Keratinocyte (primary cell): ENCODE measurements at regions not wholly inside any gene's neighbourhood (a gene's known extent, or its start where the extent isn't known, plus 50 kb on each side); places are given as distances from the start of the nearest gene placed in this dataset.

Experiments used
- DNase-seq: peaks from one replicate; pipeline ENCODE4 v3.0.0-alpha.2; 2011; ENCODE audit warnings: low read depth, missing footprints, low spot score
- FAIRE-seq: peaks from 2 replicates; lab custom pipeline; 2011; peaks lifted over from hg19 to GRCh38; lab: Jason Lieb, UNC
- H2AFZ ChIP-seq: 2 replicates; pipeline ENCODE4 v1.6.0; 2012; ENCODE audit warnings: low read length, control low read depth, inconsistent platforms; ENCODE audit not compliant: control insufficient read depth
- H3K27ac ChIP-seq: 2 replicates; pipeline ENCODE4 v1.5.1; 2011; ENCODE audit warnings: low read length; ENCODE audit not compliant: control insufficient read depth, insufficient read depth
- H3K27me3 ChIP-seq: 3 replicates; pipeline ENCODE4 v1.6.0; 2011; ENCODE audit warnings: low read length; ENCODE audit not compliant: control insufficient read depth, insufficient read depth; ENCODE audit errors: extremely low read depth
- H3K36me3 ChIP-seq, 2 experiments: 2 replicates in 1 of 2; 3 replicates in 1 of 2; pipeline ENCODE4 v1.5.1; 2011; ENCODE audit warnings: low read length in 2 of 2, mild to moderate bottlenecking in 1 of 2; ENCODE audit not compliant: control insufficient read depth in 2 of 2, insufficient read depth in 2 of 2; ENCODE audit errors: extremely low read depth in 1 of 2
- H3K4me1 ChIP-seq: 3 replicates; pipeline ENCODE4 v1.5.1; 2011; ENCODE audit warnings: low read length; ENCODE audit not compliant: control insufficient read depth, insufficient read depth; ENCODE audit errors: extremely low read depth
- H3K4me2 ChIP-seq: 3 replicates; pipeline ENCODE4 v1.6.0; 2011; ENCODE audit warnings: low read depth, low read length; ENCODE audit not compliant: control insufficient read depth, insufficient read depth; ENCODE audit errors: extremely low read depth
- H3K4me3 ChIP-seq, 3 experiments: fragments of 200-600 bp in 1 of 3; sonication (generic) in 1 of 3; 2 replicates in 2 of 3; 3 replicates in 1 of 3; pipeline ENCODE4 v1.5.1; 2011 to 2016; ENCODE audit warnings: low read length in 3 of 3, mild to moderate bottlenecking in 3 of 3, control low read depth in 2 of 3, inconsistent platforms in 1 of 3, low read depth in 1 of 3, mixed read lengths in 1 of 3, mixed run types in 1 of 3, moderate library complexity in 1 of 3; ENCODE audit not compliant: control insufficient read depth in 2 of 3, insufficient read depth in 2 of 3; ENCODE audit errors: extremely low read depth in 1 of 3
- H3K79me2 ChIP-seq: 2 replicates; pipeline ENCODE4 v1.6.0; 2012; ENCODE audit warnings: low read length; ENCODE audit not compliant: control insufficient read depth, insufficient read depth
- H3K9ac ChIP-seq: 3 replicates; pipeline ENCODE4 v1.6.0; 2011; ENCODE audit warnings: low read length; ENCODE audit not compliant: control insufficient read depth, insufficient read depth; ENCODE audit errors: extremely low read depth
- H3K9me1 ChIP-seq: 3 replicates; pipeline ENCODE4 v1.6.0; 2011; ENCODE audit warnings: low read length; ENCODE audit not compliant: control insufficient read depth, insufficient read depth; ENCODE audit errors: extremely low read depth
- H3K9me3 ChIP-seq: 2 replicates; pipeline ENCODE4 v1.5.1; 2012; ENCODE audit warnings: low read depth, low read length; ENCODE audit not compliant: control insufficient read depth
- H4K20me1 ChIP-seq: 3 replicates; pipeline ENCODE4 v1.6.0; 2011; ENCODE audit warnings: low read length; ENCODE audit not compliant: control insufficient read depth, insufficient read depth; ENCODE audit errors: extremely low read depth
- EZH2 ChIP-seq: IDR thresholded peaks from one replicate; pipeline ENCODE4 v1.6.1; 2012; ENCODE audit warnings: inconsistent platforms, mild to moderate bottlenecking, low read length, moderate library complexity
- dilution Hi-C: fragments of 300-500 bp; cut with MboI; formaldehyde crosslinking; loops from one replicate; pipeline ENCODE4 v1.7.0; 2020; ENCODE audit warnings: low sequenced_read_pairs; ENCODE audit not compliant: extremely low pct_ligation_motif_present
- TF ChIP-seq, protein P1 (sequence below), 3 experiments: IDR thresholded peaks in 1 of 3; conservative IDR thresholded peaks in 1 of 3; optimal IDR thresholded peaks in 1 of 3; 2 replicates in 2 of 3; 3 replicates in 1 of 3; pipeline versions ENCODE3 to v1.5.1; 2011; ENCODE audit warnings: low read length in 3 of 3, mild to moderate bottlenecking in 3 of 3, moderate library complexity in 2 of 3, control low read depth in 1 of 3, inconsistent platforms in 1 of 3; ENCODE audit not compliant: insufficient read depth in 2 of 3; ENCODE audit errors: extremely low read depth in 1 of 3

DNA sequence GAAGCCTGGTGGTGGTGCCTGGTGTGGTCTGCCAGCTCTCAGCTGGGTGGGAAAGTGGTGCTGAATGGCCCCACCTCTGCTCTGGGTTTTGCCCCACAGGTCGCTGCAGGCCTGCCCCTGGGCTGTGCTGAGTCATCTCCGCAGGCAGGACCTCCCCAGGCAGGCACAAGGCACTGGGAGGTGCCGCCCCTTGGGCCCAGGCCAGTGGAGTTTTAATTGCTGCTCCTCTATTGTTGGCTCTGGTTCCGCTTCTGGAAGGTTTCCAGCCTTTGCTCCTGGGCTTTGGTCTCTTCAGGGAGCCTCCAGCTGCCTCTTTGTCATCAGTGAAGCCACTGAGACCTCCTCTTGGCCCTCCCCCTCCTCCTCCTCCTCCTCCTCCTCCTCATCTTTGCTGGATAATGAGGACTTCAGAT, 180.3 kb upstream of the GRB10 start:
- no peak for FAIRE-seq
- H3K4me2 ChIP-seq: no peak overlapping the region

DNA sequence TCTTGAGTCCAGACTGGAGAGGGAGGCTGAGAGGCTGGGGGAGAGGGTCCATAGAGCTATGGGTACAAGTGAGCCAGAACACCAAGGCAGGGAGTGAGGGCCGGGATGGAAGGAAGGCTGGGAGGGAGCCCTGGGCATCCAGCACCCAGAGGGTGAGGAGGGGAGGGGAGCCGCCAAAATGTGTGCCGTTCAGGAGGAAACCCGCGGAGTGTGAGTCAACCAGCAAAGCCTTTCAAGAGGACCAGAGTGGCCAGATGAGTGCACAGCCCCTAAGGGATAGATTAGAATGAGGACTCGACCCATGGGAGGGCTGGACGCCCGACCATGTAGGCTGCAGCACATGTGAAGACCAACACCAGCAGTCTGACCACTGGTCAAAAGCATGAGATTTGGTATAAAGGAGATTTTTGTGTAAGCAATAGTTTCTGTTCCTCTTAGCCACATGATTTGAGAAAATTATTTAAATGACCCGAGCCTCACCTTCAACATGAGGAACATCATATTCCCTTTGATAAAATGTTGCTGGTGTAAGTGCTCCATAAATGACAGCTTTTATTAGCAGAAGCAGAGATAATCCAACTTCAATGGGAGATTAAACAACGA, 179.7 kb upstream of the GRB10 start:
- dilution Hi-C loops: no loop called here
- Histone ChIP-seq H4K20me1 (no peaks in the 10 kb centered on the region), H3K4me2 (no peak overlapping the region), H3K9ac (no peak overlapping the region), H2AFZ (no peak overlapping the region), H3K9me1 (no peaks in the 10 kb centered on the region), H3K79me2 (no peaks in the 10 kb centered on the region), H3K36me3 (no peaks in the 10 kb centered on the region), H3K27me3 (peaks cover 9% of the 10 kb centered on the region), H3K27ac (no peak overlapping the region), H3K4me1 (no peaks in the 10 kb centered on the region), H3K4me3 (no peak overlapping the region), H3K9me3 (no peaks in the 10 kb centered on the region)
- DNase-seq: no peak
- TF ChIP-seq EZH2: no peak
- TF ChIP-seq, protein P1, sequence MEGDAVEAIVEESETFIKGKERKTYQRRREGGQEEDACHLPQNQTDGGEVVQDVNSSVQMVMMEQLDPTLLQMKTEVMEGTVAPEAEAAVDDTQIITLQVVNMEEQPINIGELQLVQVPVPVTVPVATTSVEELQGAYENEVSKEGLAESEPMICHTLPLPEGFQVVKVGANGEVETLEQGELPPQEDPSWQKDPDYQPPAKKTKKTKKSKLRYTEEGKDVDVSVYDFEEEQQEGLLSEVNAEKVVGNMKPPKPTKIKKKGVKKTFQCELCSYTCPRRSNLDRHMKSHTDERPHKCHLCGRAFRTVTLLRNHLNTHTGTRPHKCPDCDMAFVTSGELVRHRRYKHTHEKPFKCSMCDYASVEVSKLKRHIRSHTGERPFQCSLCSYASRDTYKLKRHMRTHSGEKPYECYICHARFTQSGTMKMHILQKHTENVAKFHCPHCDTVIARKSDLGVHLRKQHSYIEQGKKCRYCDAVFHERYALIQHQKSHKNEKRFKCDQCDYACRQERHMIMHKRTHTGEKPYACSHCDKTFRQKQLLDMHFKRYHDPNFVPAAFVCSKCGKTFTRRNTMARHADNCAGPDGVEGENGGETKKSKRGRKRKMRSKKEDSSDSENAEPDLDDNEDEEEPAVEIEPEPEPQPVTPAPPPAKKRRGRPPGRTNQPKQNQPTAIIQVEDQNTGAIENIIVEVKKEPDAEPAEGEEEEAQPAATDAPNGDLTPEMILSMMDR (optimal IDR thresholded peaks at IDR 0.05 in 1 of 3, IDR thresholded peaks at IDR 0.05 in 1 of 3, conservative IDR thresholded peaks at IDR 0.05 in 1 of 3; ENCODE audit: extremely low read depth in 1 of 3, insufficient read depth in 2 of 3, low read length in 3 of 3): no peak
- no peak for FAIRE-seq

More for the DNA sequence above, 180.3 kb upstream of the GRB10 start:
- H4K20me1 ChIP-seq: no peaks in the 10 kb centered on the region
- no peaks in the 10 kb centered on the region for H3K36me3 ChIP-seq
- H3K4me3 ChIP-seq: no peak overlapping the region
- H2AFZ ChIP-seq: no peak overlapping the region
- H3K9me1 ChIP-seq: no peaks in the 10 kb centered on the region
- H3K79me2 ChIP-seq: no peaks in the 10 kb centered on the region
- dilution Hi-C loops: no loop called here
- no peak for TF ChIP-seq EZH2
- TF ChIP-seq, protein P1 (optimal IDR thresholded peaks at IDR 0.05 in 1 of 3, IDR thresholded peaks at IDR 0.05 in 1 of 3, conservative IDR thresholded peaks at IDR 0.05 in 1 of 3; ENCODE audit: extremely low read depth in 1 of 3, insufficient read depth in 2 of 3, low read length in 3 of 3): no peak
- no peak overlapping the region for H3K9ac ChIP-seq
- H3K27ac ChIP-seq: no peak overlapping the region
- H3K4me1 ChIP-seq: no peaks in the 10 kb centered on the region
- no peak for DNase-seq
- H3K27me3 ChIP-seq: peaks cover 6% of the 10 kb centered on the region
- no peaks in the 10 kb centered on the region for H3K9me3 ChIP-seq
